ENCODE measurements at regions not wholly inside any gene's neighbourhood (a gene's known extent, or its start where the extent isn't known, plus 50 kb on each side); places are given as distances from the start of the nearest gene placed in this dataset.

DNA sequence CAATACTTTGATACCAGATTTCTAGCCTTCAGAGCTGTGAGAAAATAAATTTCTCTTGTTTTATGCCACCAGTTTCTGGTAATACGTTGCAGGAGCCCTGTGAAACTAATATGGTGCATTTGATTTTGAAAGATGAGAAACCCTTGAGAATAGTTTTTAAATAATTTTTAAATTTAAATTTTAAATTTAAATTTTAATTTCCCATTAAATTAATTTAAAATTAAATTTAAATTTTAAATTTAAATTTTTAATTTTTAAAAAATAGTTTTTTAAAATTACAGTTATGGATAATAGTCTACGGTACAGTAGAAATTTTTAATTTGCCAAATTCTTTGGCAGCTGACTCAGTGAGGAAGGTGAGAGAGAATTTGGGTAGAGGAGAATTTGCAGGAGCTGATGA is 68.6 kb upstream of the SLC24A3 start:
- no peak for ATAC-seq (ENCODE audit: insufficient read depth, low FRiP score)
- Histone ChIP-seq H3K36me3 (ENCODE audit: control insufficient read depth in 4 of 4, insufficient read depth in 4 of 4, low read length in 4 of 4) (no peaks in the 10 kb centered on the region), H3K9ac (ENCODE audit: insufficient read depth in 1 of 2, low read length in 2 of 2) (no peak overlapping the region), H3K9me3 (ENCODE audit: control insufficient read depth in 4 of 4, insufficient read depth in 3 of 4, low read length in 3 of 4) (peaks cover 0 to 10% (median 0%) of the 10 kb centered on the region in 4 donors), H3K4me3 (no peak overlapping the region), H3K27me3 (ENCODE audit: control insufficient read depth in 3 of 3, insufficient read depth in 3 of 3, low read length in 2 of 3) (no peaks in the 10 kb centered on the region), H3K27ac (ENCODE audit: low read depth in 1 of 2, low read length in 1 of 2) (no peak overlapping the region), H3K4me1 (ENCODE audit: control insufficient read depth in 5 of 5, insufficient read depth in 5 of 5, low read length in 5 of 5) (no peaks in the 10 kb centered on the region)
- 94 to 97% methylated on average over 2 of the region's 2 CpGs for WGBS, 2 donors
- TF ChIP-seq, protein P1, sequence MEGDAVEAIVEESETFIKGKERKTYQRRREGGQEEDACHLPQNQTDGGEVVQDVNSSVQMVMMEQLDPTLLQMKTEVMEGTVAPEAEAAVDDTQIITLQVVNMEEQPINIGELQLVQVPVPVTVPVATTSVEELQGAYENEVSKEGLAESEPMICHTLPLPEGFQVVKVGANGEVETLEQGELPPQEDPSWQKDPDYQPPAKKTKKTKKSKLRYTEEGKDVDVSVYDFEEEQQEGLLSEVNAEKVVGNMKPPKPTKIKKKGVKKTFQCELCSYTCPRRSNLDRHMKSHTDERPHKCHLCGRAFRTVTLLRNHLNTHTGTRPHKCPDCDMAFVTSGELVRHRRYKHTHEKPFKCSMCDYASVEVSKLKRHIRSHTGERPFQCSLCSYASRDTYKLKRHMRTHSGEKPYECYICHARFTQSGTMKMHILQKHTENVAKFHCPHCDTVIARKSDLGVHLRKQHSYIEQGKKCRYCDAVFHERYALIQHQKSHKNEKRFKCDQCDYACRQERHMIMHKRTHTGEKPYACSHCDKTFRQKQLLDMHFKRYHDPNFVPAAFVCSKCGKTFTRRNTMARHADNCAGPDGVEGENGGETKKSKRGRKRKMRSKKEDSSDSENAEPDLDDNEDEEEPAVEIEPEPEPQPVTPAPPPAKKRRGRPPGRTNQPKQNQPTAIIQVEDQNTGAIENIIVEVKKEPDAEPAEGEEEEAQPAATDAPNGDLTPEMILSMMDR (IDR thresholded peaks at IDR 0.05; ENCODE audit: control extremely low read depth, extremely low read depth), result no peak
- no peak for DNase-seq

GRCh38 chr20:19161336-19161735 is 51.1 kb upstream of the SLC24A3 start:
- no peaks in the 10 kb centered on the region for H3K36me3 ChIP-seq (ENCODE audit: control insufficient read depth in 4 of 4, insufficient read depth in 4 of 4, low read length in 4 of 4)
- DNase-seq (no peak), ATAC-seq (ENCODE audit: insufficient read depth, low FRiP score) (no peak)
- H3K27ac ChIP-seq (ENCODE audit: low read depth in 1 of 2, low read length in 1 of 2), result no peak overlapping the region
- peaks cover 0 to 2% (median 0%) of the 10 kb centered on the region in 4 donors for H3K9me3 ChIP-seq (ENCODE audit: control insufficient read depth in 4 of 4, insufficient read depth in 3 of 4, low read length in 3 of 4)
- H3K9ac ChIP-seq (ENCODE audit: insufficient read depth in 1 of 2, low read length in 2 of 2), result no peak overlapping the region
- H3K4me3 ChIP-seq, result no peak overlapping the region
- TF ChIP-seq, protein P1 (IDR thresholded peaks at IDR 0.05; ENCODE audit: control extremely low read depth, extremely low read depth), result no peak
- no peaks in the 10 kb centered on the region for H3K4me1 ChIP-seq (ENCODE audit: control insufficient read depth in 5 of 5, insufficient read depth in 5 of 5, low read length in 5 of 5)
- no peaks in the 10 kb centered on the region for H3K27me3 ChIP-seq (ENCODE audit: control insufficient read depth in 3 of 3, insufficient read depth in 3 of 3, low read length in 2 of 3)
- 93 to 97% methylated on average over 1 of the region's 1 CpG for WGBS, 2 donors
